ENCODE measurements at regions not wholly inside any gene's neighbourhood (a gene's known extent, or its start where the extent isn't known, plus 50 kb on each side); places are given as distances from the start of the nearest gene placed in this dataset.
"Not testable (repeated sequence)": the region's sequence is repeated elsewhere in the genome, so short reads cannot be mapped to it uniquely, and the experiment has no call there.

DNA sequence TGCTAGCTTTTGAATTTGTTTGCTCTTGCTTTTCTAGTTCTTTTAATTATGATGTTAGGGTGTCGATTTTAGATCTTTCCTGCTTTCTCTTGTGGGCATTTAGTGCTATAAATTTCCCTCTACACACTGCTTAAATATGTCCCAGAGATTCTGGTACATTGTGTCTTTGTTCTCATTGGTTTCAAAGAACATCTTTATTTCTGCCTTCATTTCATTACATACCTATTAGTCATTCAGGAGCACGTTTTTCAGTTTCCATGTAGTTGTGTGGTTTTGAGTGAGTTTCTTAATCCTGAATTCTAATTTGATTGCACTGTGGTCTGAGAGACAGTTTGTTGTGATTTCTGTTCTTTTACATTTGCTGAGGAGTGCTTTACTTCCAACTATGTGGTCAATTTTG, 51.2 kb upstream of the MB21D2 start:
- DNase-seq (ENCODE audit: low spot score), result not testable (repeated sequence)

DNA sequence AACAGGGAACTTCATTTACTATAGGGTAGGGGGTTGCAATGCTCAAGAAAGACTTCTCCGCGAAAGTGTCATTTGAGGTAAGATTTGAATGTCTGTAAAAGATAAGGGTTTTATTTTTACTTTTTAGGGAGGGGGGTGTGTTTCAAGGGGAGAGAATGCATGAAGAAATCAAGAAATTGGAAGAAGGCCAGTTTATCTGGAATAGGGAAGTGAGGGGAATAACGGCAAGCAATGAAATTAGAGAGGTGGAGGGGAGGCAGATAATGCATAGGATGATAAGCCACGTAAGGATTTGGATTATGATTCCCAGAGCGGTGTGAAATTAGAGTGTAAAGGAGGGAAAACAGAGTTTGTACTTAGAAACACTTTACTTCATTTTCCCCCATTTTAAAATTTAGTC, 63.0 kb upstream of the MB21D2 start:
- no peak for DNase-seq (ENCODE audit: low spot score)

DNA sequence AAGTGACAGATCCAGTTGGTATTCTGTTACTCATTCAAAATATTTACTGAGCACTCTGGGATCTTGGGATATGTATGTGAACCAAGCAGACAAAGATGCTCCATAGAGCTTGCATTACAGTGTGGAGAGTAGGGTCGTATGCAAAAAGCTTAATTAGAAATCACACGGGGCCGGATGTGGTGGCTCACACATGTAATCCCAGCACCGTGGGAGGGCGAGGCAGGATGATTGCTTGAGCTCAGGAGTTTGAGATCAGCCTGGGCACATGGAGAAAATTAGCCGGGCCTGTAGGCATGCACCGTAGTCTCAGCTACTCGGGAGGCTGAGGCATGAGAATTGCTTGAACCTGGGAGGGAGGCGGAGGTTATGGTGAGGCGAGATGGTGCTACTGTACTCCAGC, 68.7 kb upstream of the MB21D2 start:
- no peak for DNase-seq (ENCODE audit: low spot score)

DNA sequence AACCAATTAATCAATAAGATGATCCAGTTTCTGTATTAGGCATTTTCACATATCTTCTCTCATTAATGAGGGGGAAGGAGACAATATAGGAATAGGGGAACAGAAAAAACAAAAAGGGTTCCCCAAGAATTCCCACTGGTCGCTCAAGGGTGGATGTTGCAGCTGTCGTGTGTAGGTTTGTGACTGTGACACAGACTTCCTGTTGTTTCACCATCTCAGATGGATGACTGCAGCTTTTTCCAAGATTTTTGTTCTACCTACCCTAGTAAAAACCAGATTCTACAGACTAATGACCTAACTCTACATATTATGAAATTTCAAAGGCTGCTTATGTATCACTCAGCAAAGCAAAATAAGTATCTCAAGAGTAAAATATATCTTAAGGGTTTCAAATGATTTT, 73.7 kb upstream of the MB21D2 start:
- DNase-seq (ENCODE audit: low spot score), result no peak

DNA sequence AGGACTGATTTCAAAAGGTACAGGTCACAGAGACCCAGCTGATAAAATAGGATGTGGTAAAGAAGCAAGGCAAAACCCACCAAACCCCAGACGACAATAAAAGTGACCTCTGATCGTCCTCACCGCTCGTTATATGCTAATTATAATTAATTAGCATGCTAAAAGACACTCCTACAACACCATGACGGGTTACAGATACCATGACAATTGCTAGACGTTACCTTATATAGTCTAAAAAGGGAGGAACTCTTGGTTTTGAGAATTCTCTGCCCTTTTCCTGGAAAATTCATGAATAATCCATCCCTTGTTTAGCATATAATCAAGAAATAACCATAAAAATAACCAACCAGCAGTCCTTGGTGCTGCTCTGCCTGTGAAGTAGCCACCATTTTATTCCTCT, 74.7 kb upstream of the MB21D2 start:
- DNase-seq (ENCODE audit: low spot score), result no peak

DNA sequence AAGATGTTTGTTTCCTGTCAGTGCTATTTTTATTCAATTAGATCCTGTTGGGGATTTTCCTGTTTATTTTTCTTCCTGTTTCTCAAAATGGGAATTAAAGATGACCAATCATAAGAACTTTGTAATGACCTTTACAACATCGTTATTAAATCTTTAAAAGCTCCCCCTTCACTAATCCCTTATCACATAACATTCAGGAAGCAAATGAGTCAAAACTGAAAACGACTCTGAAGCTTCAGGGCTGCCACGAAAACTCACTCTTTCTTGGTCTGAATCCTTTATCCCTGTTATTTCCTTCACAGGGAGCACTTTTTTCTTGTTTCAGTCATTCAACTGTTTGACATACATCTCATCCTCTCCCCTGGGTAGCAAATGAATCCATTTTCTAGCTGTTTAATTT, 75.8 kb upstream of the MB21D2 start:
- no peak for DNase-seq (ENCODE audit: low spot score)

DNA sequence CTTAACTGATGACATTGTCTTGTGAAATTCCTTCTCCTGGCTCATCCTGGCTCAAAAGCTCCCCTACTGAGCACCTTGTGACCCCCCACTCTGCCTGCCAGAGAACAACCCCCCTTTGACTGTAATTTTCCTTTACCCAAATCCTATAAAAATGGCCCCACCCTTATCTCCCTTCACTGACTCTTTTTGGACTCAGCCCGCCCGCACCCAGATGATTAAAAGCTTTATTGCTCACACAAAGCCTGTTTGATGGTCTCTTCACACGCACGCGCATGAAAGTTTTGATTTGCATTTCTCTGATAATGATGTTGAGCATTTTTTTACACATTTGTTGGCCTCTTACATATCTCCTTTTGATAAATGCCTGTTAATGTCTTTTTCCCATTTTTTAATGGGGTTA, 83.5 kb upstream of the MB21D2 start:
- DNase-seq (ENCODE audit: low spot score), result not testable (repeated sequence)

DNA sequence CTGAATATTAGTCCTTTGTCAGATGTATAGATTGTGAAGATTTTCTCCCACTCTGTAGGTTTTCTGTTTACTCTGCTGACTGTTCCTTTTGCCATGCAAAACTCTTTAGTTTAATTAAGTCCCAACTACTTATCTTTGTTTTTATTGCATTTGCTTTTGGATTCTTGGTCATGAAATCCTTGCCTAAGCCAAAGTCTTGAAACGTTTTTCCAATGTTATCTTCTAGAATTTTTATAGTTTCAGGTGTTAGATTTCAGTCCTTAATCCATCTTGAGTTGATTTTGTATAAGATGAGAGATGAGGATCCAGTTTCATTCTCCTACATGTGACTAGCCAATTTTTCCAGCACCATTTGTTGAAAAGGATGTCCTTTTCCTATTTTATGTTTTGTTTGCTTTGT, 86.0 kb upstream of the MB21D2 start:
- not testable (repeated sequence) for DNase-seq (ENCODE audit: low spot score)

DNA sequence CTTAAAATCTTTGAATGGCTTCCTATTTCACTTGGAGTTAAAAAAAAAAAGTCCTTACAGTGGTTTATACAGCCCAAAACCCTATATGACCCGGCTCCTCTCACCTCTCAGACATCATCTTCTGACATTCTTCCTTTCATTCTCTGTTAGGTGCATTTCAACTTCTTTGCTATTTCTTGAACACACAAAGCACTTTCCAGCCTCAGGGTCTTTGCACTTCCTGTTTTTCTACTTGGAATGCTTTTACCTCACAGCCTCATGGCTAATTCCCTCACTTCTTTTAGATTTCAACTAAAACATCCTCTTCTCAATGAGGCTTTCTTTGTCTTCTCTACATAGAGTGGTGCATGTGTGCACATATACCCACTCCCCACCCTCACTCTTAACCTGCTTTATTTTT, 91.0 kb upstream of the MB21D2 start:
- no peak for DNase-seq (ENCODE audit: low spot score)

DNA sequence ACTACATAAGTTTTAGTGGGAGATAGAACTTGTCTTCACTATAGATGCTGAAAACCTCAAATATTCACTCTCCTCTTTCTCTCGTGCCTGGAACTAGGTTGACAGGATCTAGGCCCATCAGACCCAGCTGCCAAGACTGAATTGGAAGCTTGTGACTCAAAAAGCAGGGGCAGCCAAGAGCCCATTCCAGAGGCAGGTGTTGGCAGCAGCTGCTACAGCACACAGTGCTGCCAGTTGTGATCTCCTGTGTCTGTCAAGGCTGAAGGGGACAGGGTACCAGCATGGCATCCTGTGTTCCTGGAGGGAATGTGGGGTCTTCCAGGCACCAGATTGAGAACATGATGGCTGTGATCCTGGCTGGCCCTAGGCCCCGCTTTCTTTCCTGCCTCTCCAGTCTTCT, 92.5 kb upstream of the MB21D2 start:
- peak; percentile 69 for DNase-seq (ENCODE audit: low spot score)

DNA sequence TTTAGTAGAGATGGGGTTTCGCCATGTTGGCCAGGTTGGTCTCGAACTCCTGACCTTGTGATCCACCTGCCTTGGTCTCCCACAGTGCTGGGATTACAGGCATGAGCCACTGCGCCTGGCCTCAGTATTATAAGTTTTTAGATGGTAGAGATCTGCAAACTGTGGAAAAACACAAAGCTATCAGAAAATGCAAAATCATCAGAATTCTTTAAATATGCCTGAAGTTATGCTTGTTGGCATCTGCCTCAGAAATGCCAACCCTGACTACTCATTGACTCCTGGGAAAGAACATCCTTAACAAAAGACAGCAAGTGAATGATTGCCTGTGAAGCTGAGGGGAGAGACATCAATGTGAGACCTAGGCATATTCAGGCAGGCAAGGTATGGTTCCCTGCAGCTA, 94.3 kb upstream of the MB21D2 start:
- DNase-seq (ENCODE audit: low spot score), result no peak

DNA sequence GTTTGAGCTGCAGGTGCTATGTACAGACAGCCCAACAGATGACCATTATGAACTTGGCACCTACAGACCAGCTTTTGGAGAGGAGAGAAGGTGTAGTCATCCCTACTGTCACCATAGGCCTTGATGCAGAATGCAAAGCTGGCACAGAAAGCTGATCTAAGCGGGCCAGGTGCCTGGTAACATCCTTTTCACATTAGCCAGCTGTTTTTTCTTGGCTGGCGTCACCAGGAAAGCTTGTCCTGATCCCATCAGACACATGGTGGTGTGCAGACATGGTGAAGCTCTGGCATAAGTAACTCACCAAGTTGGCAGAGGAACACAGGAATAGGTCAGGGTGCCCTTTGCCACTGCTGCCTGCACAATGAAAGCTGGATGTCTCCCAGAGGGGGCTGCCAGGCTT, 97.2 kb upstream of the MB21D2 start:
- no peak for DNase-seq (ENCODE audit: low spot score)

DNA sequence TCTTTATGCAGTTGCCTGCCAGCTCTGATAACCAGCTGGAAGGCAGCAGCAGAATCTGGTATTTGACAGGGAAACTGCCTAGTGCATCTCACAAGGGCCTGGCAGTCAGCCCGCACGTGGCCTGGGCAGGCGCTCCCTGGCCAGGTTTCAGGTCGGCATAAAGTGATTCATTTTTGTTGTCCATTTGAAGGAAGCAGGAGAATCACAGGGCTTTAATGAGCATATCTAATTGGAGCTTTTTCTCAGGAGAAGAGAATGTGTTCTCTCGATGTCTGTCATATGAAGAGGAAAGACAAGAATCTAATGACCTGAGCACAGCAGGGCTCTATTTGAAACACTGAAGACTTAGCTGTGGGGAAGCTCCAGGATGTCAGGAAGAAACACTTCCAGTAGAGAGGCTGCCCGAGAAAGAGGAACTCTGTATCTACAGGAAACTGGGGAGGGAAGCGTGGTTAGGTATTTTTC, 98.8 kb upstream of the MB21D2 start:
- no peak for DNase-seq (ENCODE audit: low spot score)

DNA sequence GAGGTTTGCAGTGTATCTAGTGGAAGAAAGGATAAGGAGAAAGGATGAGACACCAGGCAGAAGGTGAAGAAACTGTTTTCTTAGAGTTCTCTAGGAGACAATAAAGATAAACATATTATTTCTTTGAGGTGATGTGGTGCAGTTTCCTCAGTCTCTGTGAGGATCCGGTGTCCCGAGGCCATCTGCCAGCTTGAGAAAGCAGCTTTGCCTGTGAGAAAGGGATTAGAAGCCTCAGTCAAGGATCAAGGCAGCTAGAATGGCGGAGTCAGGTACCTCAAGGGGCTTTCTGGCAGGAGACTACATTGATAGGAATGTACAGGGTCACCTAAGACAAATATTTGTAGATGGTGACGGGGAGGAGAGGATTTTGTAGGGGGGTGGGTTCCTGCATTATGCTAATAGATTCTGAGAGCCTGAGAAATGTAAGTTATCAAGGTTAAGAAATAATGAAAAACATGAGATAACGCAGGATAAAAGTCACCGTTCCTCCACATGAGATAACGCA, 103.9 kb upstream of the MB21D2 start:
- DNase-seq (ENCODE audit: low spot score), result no peak

DNA sequence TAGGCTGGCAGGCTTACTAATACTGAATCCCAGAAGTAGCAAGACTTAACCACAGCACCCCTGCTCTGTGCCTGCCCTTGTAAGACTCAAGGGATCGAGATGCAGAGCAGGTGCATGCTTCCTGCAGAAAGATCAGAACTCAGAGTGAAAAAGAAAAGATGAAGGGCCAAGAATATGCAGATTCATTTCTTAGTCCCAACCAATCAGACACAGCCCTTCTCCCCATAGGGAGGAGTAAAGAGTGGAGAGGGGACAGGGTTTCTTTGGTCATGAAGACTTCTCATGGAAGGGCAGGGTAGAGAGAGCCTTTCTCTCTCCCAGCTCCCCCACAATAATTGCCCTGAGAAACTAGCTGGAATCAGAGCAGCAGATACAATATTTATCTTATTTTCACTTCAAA, 105.6 kb upstream of the MB21D2 start:
- no peak for DNase-seq (ENCODE audit: low spot score)

DNA sequence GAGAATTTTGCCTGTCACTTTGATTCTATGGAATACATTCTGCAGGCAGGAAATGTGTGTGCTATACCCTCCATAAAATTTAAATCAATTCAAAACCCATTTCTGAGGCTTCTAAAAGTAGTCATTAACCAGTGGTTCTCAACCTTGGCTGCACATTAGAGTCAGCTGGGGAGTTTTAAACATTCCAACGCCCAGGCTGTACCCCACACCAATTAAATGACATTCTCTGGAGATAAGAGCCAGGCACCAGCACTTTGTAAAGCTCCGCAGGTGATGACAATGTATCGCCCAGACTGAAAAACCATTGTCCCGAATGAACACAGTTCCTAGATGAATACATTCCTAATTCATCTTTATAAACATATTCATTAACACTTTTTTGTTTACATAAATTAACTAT, 110.6 kb upstream of the MB21D2 start:
- DNase-seq (ENCODE audit: low spot score), result no peak

DNA sequence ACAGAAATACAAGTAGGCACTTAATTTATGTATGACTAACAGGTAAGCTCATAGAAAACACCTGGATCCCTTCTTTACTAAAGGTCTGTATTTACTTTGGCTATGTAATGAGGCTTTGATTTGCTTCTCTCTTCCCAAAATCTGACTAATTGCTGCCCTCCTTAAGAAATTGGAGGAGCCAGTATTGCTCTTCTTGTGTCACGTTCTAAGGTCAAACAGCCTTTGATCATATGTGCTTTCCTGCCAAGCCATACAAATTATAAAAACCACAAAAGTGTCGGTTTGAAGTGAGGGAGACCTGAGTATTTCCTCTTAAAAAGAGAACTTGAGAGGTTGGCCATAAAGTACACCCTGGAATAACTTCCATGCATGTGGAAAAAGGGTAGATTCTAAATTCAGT, 112.1 kb upstream of the MB21D2 start:
- no peak for DNase-seq (ENCODE audit: low spot score)

DNA sequence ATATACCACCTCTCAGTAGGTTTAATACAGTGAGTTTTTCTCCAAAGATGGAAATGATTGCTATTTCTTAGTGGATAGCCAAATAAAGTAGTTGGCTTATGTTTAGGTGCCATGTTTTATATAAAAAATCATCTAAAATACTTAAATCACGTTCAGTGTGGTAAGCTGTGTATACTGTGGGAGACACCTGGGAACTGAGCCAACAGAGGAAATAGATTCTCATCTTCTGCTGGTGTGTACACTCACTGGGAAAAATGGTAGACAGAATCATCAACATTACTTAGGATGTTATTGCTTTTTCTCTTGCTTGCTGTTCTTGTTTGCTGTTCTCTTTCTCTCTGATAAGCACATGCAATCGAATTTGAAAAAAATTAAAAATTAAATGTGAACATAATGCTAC, 112.6 kb upstream of the MB21D2 start:
- DNase-seq (ENCODE audit: low spot score), result no peak

DNA sequence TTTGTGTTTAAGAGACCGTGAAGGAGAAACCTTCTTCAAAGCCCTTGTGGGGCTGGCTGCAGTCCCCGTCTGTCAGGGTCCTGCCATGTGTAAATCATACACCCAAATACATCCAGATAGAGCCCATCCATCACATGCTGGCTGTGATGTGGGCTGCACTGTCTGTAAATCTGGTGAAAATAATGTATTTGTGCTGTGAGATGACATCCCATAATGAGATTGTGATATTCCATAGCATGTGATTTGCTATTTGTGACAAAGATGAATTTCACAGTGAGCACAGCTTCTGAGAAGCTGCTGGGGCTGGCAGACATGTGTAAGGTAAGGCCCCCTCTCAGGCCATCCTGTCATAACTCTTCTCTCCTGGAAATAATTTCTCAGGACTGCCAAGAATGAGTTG, 114.3 kb upstream of the MB21D2 start:
- DNase-seq (ENCODE audit: low spot score), result no peak

DNA sequence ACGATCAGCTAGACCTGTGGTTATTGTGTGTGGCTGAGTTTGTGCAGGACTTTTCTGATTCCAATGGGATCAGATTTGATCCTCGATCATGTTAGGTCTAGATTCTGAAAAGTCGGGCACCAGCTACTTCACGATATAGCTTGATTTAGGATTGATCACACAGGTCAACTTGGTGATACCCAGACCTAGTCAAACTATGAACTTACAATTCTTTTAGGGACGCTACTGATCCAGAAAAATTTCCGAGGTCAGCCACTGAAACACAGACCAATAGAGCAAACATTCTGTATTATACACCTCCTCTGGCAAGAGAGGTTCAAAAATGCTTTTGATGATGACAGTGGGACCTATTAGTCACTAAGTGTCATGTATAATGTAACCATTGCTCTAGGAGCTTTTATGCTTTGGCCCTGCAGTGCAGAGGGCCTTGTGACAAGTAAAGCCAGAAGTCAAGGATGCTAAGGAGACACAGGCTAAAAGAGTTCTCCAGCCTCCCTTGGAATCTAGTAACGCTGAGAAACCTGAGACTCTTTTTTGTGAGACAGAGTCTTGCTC, 115.6 kb upstream of the MB21D2 start:
- DNase-seq (ENCODE audit: low spot score), result no peak

DNA sequence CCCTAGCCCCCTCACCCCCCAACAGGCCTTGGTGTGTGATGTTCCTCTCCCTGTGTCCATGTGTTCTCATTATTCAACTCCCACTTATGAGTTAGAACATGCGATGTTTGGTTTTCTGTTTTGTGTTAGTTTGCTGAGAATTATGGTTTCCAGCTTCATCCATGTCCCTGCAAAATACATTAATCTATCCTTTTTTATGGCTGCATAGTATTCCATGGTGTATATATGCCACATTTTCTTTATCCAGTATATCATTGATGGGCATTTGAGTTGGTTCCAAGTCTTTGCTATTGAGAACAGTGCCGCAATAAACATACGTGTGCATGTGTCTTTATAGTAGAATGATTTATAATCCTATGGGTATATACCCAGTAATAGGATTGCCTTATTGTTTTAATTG, 120.2 kb upstream of the MB21D2 start:
- not testable (repeated sequence) for DNase-seq (ENCODE audit: low spot score)

DNA sequence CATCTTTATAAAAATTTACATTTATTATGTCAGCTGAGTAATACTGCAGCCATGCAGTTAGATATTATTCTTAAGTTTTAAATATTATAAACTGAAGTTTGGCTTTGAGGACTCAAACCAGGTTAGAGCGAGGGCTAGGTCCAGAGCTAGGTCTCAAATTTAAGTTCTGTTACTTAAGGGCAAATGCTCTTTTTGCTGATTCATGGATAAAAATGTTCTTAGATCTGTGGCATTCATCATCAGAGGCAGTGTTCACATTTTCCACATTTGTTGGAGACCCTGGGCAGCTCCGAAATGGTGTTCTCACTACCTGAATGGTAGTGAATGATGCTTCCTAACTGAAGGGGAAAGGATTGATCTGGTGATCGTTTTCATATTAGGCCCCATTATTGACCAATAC, 121.4 kb upstream of the MB21D2 start:
- DNase-seq (ENCODE audit: low spot score), result no peak

DNA sequence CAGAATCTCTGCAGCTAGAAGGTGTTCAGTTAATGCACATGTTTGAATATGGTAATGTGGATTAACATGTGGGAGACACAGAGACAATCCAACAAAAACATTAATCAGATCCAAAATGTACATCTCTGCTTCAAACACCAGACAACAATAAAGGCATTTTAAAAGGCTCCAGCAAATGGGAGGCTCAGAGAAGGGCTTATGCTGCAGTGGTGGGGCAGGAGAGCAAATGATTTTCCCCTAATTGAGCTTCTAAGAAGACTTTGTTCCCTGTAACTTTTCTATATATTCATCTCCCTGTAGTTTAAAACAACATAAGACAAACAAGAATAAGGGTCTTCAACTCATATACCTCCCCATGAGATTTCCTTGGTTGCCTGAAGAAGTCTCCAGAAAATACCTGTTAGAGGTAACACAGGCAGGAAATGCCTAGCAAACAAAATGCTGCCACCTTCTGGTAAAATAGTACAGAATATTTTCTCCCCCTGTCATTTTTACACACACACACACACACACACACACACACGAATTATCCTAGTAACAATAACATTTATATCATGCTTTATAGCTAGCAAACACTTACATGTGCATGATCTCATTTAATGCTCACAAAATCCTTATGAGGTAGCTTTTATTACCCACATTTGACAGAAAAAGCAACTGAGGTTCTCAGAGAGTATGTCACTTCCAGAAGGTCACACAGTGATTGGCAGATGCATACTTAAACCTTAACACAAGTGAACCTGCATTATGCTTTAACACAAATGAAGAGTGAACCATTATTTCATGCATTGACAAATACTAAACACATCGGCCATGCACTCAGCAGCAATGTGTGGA, 123.4 kb upstream of the MB21D2 start:
- no peak for DNase-seq (ENCODE audit: low spot score)

DNA sequence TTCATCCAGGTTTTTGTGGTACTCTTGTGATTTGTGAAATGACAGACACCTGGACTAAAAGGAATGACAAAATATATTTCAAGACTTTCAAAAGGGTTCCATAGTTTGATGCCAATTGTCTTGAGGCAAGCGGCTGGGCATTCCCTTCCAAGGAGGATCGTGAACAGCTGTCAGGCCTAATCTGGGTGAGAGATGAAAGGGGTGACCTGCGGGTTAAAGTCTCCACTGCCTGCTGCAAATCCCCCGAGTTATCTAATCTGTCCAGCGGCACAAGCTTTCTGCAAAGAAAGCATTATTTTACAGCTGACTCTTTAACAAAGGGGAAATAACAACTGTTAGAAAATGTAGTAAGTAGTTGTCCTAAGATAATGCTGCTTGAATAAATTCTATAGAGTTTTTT, 128.7 kb upstream of the MB21D2 start:
- DNase-seq (ENCODE audit: low spot score), result no peak
